ENCODE measurements at regions not wholly inside any gene's neighbourhood (a gene's known extent, or its start where the extent isn't known, plus 50 kb on each side); places are given as distances from the start of the nearest gene placed in this dataset.
"Not testable (repeated sequence)": the region's sequence is repeated elsewhere in the genome, so short reads cannot be mapped to it uniquely, and the experiment has no call there.

DNA sequence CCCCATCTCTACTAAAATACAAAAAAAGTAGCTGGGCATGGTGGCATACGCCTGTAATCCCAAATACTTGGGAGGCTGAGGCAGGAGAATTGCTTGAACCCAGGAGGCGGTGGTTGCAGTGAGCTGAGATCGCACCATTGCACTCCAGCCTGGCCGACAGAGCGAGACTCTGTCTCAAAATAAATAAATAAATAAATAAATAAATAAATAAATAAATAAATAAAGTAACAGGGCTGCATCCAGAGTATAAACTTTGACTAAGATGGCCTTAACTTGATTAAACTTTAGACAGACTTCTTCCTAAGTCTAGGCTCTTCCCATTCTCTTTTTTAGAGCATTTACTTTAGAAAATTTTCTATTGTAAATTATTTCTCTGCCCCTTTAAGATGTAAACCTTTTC is 105.6 kb upstream of the RORA start:
- not testable (repeated sequence) for TF ChIP-seq RFX5 (IDR thresholded peaks at IDR 0.05; ENCODE audit: low read depth, low read length); IRF5 (IDR thresholded peaks at IDR 0.05; ENCODE audit: borderline replicate concordance)
